ENCODE measurements at regions not wholly inside any gene's neighbourhood (a gene's known extent, or its start where the extent isn't known, plus 50 kb on each side); places are given as distances from the start of the nearest gene placed in this dataset.

DNA sequence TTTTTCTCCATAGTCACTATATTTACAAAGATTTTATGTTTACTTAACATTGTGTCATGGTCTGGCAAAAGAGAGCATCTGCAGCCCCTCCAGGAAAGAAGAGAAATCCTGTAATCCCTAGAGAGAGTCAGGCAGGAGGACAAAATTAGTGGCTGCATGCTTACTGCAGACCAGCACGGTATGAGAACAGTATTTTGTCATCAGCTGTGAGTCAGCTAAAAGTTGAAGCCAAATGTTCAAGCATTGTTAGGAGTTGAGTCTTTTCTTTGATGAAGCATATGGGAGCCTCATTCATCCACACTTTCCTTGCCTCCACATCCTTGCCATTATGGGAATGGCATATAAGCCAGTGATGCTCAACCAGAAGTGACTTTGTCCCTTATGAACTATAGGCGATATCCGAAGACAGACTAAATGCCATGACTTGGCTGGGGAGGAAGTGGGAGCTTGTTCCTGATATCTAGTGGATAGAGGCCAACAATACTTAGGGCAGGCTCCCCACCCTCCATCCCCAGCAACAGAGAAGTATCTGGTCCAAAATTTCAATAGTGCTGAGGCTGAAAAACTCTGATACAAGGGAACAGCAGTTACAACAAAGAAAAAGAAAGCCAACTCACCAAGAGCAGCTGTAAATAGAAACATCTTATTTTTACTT, 112.0 kb upstream of the OR5AK2 start:
- TF ChIP-seq, protein P1, sequence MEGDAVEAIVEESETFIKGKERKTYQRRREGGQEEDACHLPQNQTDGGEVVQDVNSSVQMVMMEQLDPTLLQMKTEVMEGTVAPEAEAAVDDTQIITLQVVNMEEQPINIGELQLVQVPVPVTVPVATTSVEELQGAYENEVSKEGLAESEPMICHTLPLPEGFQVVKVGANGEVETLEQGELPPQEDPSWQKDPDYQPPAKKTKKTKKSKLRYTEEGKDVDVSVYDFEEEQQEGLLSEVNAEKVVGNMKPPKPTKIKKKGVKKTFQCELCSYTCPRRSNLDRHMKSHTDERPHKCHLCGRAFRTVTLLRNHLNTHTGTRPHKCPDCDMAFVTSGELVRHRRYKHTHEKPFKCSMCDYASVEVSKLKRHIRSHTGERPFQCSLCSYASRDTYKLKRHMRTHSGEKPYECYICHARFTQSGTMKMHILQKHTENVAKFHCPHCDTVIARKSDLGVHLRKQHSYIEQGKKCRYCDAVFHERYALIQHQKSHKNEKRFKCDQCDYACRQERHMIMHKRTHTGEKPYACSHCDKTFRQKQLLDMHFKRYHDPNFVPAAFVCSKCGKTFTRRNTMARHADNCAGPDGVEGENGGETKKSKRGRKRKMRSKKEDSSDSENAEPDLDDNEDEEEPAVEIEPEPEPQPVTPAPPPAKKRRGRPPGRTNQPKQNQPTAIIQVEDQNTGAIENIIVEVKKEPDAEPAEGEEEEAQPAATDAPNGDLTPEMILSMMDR (IDR thresholded peaks at IDR 0.05): no peak

- TF ChIP-seq, protein P1 (IDR thresholded peaks at IDR 0.05): no peak
Observed at GRCh38 chr11:56855217-56855616, 106.7 kb upstream of the OR9G4 start.

DNA sequence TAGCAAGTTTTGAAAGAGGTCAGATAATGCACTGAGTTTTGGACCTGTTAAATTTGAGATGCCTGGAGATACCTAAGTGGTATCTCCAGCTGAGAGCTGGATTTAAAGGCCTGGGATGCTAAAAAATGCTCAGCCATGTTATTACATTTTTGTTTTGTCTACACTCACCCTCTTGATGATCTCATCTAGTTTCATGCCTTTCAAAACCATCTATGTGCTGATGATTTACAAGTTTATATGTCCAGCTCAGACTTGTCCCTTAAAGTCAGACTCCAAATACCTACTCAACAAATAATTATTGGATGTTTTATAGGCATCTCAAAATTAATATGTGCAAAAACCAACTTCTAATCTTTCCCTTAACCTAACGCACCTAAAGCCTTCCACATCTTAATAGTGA, 103.6 kb upstream of the OR9G4 start:
- TF ChIP-seq, protein P1 (IDR thresholded peaks at IDR 0.05): no peak

DNA sequence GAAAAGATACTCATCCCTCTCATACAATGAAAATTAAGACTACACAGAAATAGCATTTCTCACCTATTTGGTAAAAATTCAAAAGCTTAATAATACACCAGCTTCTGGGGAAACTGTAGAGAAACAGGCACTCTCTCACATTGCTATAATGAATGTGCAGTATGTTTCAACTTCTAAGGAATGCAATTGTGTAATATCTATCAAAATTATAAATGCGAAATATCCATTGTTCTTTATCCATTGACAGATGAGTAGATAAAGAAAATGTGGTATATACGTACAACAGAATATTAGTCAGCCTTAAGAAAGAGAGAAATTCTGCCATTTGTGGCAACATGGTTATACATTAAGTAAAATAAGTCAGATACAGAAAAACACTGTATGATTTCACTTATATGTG, 101.4 kb upstream of the OR9G4 start:
- TF ChIP-seq, protein P1 (IDR thresholded peaks at IDR 0.05): no peak

GRCh38 chr11:56849250-56849649, 100.8 kb upstream of the OR9G4 start:
- TF ChIP-seq, protein P1 (IDR thresholded peaks at IDR 0.05): no peak

- TF ChIP-seq, protein P1 (IDR thresholded peaks at IDR 0.05): no peak
Observed at GRCh38 chr11:56848141-56848809, 99.8 kb upstream of the OR9G4 start.

GRCh38 chr11:56846631-56847576, 98.4 kb upstream of the OR9G4 start:
- TF ChIP-seq, protein P1 (IDR thresholded peaks at IDR 0.05): no peak
